Umbilical cord (tissue), 1 donor: ENCODE measurements at regions not wholly inside any gene's neighbourhood (a gene's known extent, or its start where the extent isn't known, plus 50 kb on each side); places are given as distances from the start of the nearest gene placed in this dataset.
"Not testable (repeated sequence)": the region's sequence is repeated elsewhere in the genome, so short reads cannot be mapped to it uniquely, and the experiment has no call there.

Source experiments
- DNase-seq: peaks from one replicate; pipeline ENCODE4 v3.0.0-alpha.2; 2015; ENCODE audit warnings: low spot score

- DNase-seq: not testable (repeated sequence)
These were observed 554.2 kb downstream of the GABRG2 start for GRCh38 chr5:162621726-162622263.

GRCh38 chr5:162624110-162624509 lies 556.5 kb downstream of the GABRG2 start:
- DNase-seq: no peak

GRCh38 chr5:162637481-162637880 lies 569.9 kb downstream of the GABRG2 start:
- DNase-seq: no peak

- no peak for DNase-seq
These were observed 571.3 kb downstream of the GABRG2 start for GRCh38 chr5:162638849-162639248.

GRCh38 chr5:162641142-162641813 lies 573.7 kb downstream of the GABRG2 start:
- DNase-seq: no peak

GRCh38 chr5:162654661-162655405 lies 587.3 kb downstream of the GABRG2 start:
- no peak for DNase-seq

GRCh38 chr5:162657076-162657475 lies 589.5 kb downstream of the GABRG2 start:
- no peak for DNase-seq

- no peak for DNase-seq
These were observed 597.3 kb downstream of the GABRG2 start for GRCh38 chr5:162664846-162665245.

- DNase-seq: no peak
These were observed 601.4 kb downstream of the GABRG2 start for GRCh38 chr5:162668926-162669325.

GRCh38 chr5:162672061-162672460 lies 604.5 kb downstream of the GABRG2 start:
- DNase-seq: no peak

- no peak for DNase-seq
These were observed 615.7 kb downstream of the GABRG2 start for GRCh38 chr5:162683284-162683683.

- DNase-seq: no peak
These were observed 616.6 kb downstream of the GABRG2 start for GRCh38 chr5:162684145-162684544.

- DNase-seq: no peak
These were observed 617.7 kb downstream of the GABRG2 start for GRCh38 chr5:162685302-162685701.

- DNase-seq: not testable (repeated sequence)
These were observed 628.7 kb downstream of the GABRG2 start for GRCh38 chr5:162696272-162696671.

GRCh38 chr5:162699361-162699760 lies 631.8 kb downstream of the GABRG2 start:
- no peak for DNase-seq

GRCh38 chr5:162703914-162704313 lies 636.3 kb downstream of the GABRG2 start:
- no peak for DNase-seq

- no peak for DNase-seq
These were observed 643.7 kb downstream of the GABRG2 start for GRCh38 chr5:162711244-162711643.

GRCh38 chr5:162719720-162720119 lies 652.1 kb downstream of the GABRG2 start:
- no peak for DNase-seq

- DNase-seq: no peak
These were observed 653.6 kb downstream of the GABRG2 start for GRCh38 chr5:162721125-162721524.

- no peak for DNase-seq
These were observed 684.8 kb upstream of the CCNG1 start for GRCh38 chr5:162752612-162753011.

- no peak for DNase-seq
These were observed 675.3 kb upstream of the CCNG1 start for GRCh38 chr5:162762119-162762518.

GRCh38 chr5:162769019-162769418 lies 668.4 kb upstream of the CCNG1 start:
- no peak for DNase-seq

- no peak for DNase-seq
These were observed 651.7 kb upstream of the CCNG1 start for GRCh38 chr5:162785673-162786072.
